B cell (primary cell): ENCODE measurements at regions not wholly inside any gene's neighbourhood (a gene's known extent, or its start where the extent isn't known, plus 50 kb on each side); places are given as distances from the start of the nearest gene placed in this dataset.

Experiments used
- ATAC-seq: fragments of 200-7000 bp; cut with Tn5 transposase; one replicate; pipeline ENCODE4 v1.10.0; 2021; ENCODE audit warnings: low read depth, mild to moderate bottlenecking, moderate number of reproducible peaks, moderate library complexity
- CTCF ChIA-PET: fragments of 350-600 bp; sonication (Branson Sonifier 250); formaldehyde crosslinking; loops from one replicate; lab custom pipeline; 2021; ENCODE audit warnings: antibody characterized with exemption, inconsistent platforms; lab: Charles Lee
- POLR2A ChIA-PET: fragments of 350-600 bp; sonication (Branson Sonifier 250); formaldehyde crosslinking; loops from one replicate; lab custom pipeline; 2021; ENCODE audit warnings: antibody characterized with exemption; lab: Charles Lee
- DNase-seq: peaks from one replicate; pipeline ENCODE4 v3.0.0; 2013
- H2AFZ ChIP-seq: 2 replicates; pipeline ENCODE4 v1.6.1; 2012; ENCODE audit warnings: mild to moderate bottlenecking, low read depth, low read length; ENCODE audit not compliant: insufficient read depth, poor library complexity, severe bottlenecking
- H3K27ac ChIP-seq, 2 donors: 1 replicate in 1 of 2; 2 replicates in 1 of 2; pipeline ENCODE4 v1.5.1; 2012 to 2013; ENCODE audit warnings: low read length in 2 of 2, mild to moderate bottlenecking in 2 of 2, moderate library complexity in 1 of 2
- H3K27me3 ChIP-seq, 4 experiments: fragments of 200-600 bp in 1 of 4; sonication (generic) in 1 of 4; replicated peaks in 1 of 4; 1 replicate in 2 of 4; 2 replicates in 2 of 4; pipeline versions ENCODE4 v1.6.1 to v1.7.0; 2013 to 2016; ENCODE audit warnings: low read length in 3 of 4, mild to moderate bottlenecking in 2 of 4, mixed read lengths in 1 of 4, moderate library complexity in 1 of 4; ENCODE audit not compliant: insufficient read depth in 4 of 4, control insufficient read depth in 3 of 4; ENCODE audit errors: control extremely low read depth in 1 of 4
- H3K36me3 ChIP-seq, 2 experiments: replicated peaks in 1 of 2; 1 replicate in 1 of 2; 2 replicates in 1 of 2; pipeline versions ENCODE4 v1.6.1 to v1.7.1; 2013; ENCODE audit warnings: low read length in 1 of 2; ENCODE audit not compliant: insufficient read depth in 2 of 2, control insufficient read depth in 1 of 2; ENCODE audit errors: control extremely low read depth in 1 of 2, extremely low read depth in 1 of 2
- H3K4me1 ChIP-seq, 2 donors: fragments of 200-600 bp in 1 of 2; sonication (generic) in 1 of 2; 1 replicate in 1 of 2; 2 replicates in 1 of 2; pipeline versions ENCODE4 v1.5.1 to v1.6.1; 2013 to 2017; ENCODE audit warnings: low read length in 2 of 2; ENCODE audit not compliant: control insufficient read depth in 2 of 2, insufficient read depth in 2 of 2
- H3K4me2 ChIP-seq: replicated peaks from 2 replicates; pipeline ENCODE3; 2012; ENCODE audit warnings: mild to moderate bottlenecking, low read depth, low read length; ENCODE audit not compliant: poor library complexity, severe bottlenecking
- H3K4me3 ChIP-seq, 5 experiments: fragments of 200-600 bp in 1 of 5; sonication (generic) in 1 of 5; 1 replicate in 3 of 5; 2 replicates in 2 of 5; pipeline versions ENCODE4 v1.5.1 to v1.7.0; 2011 to 2016; ENCODE audit warnings: low read length in 4 of 5, mild to moderate bottlenecking in 4 of 5, low read depth in 2 of 5, control low read depth in 1 of 5, moderate library complexity in 1 of 5; ENCODE audit not compliant: insufficient read depth in 1 of 5; ENCODE audit errors: control extremely low read depth in 1 of 5, extremely low read depth in 1 of 5
- H3K79me2 ChIP-seq: fragments of 200-600 bp; sonication (generic); one replicate; pipeline ENCODE4 v1.6.0; 2016; ENCODE audit warnings: low read length; ENCODE audit not compliant: control insufficient read depth, insufficient read depth
- H3K9ac ChIP-seq: fragments of 200-600 bp; sonication (generic); 2 replicates; pipeline ENCODE4 v1.6.1; 2017; ENCODE audit warnings: mild to moderate bottlenecking, low read length, moderate library complexity
- H3K9me3 ChIP-seq, 3 donors: one replicate each; pipeline versions ENCODE4 v1.6.1 to v1.7.1; 2013; ENCODE audit warnings: low read length in 2 of 3; ENCODE audit not compliant: control insufficient read depth in 2 of 3, insufficient read depth in 1 of 3; ENCODE audit errors: control extremely low read depth in 1 of 3
- H4K20me1 ChIP-seq: 2 replicates; pipeline ENCODE4 v1.6.0; 2012; ENCODE audit warnings: mild to moderate bottlenecking, low read length; ENCODE audit not compliant: insufficient read depth, control insufficient read depth, poor library complexity, severe bottlenecking
- H3K27ac Mint-ChIP-seq: one replicate; pipeline ENCODE4 v1.8.0; 2021; ENCODE audit warnings: mixed read lengths
- H3K27me3 Mint-ChIP-seq: one replicate; pipeline ENCODE4 v1.8.0; 2021; ENCODE audit warnings: mixed read lengths
- H3K4me1 Mint-ChIP-seq: one replicate; pipeline ENCODE4 v1.8.0; 2021; ENCODE audit warnings: mixed read lengths
- H3K4me3 Mint-ChIP-seq: one replicate; pipeline ENCODE4 v1.8.0; 2021; ENCODE audit warnings: mixed read lengths
- H3K9me3 Mint-ChIP-seq: one replicate; pipeline ENCODE4 v1.8.0; 2022; ENCODE audit warnings: mixed read lengths; ENCODE audit not compliant: insufficient read depth
- EZH2 ChIP-seq: IDR thresholded peaks from 2 replicates; pipeline ENCODE4 v1.6.1; 2012; ENCODE audit warnings: borderline replicate concordance, low read depth, mild to moderate bottlenecking, moderate library complexity, low read length; ENCODE audit not compliant: insufficient read depth, poor library complexity, severe bottlenecking
- WGBS: methylation state at CpG from one replicate; pipeline ENCODE4 v1.1.5; 2013; ENCODE audit warnings: missing lambda C conversion rate; ENCODE audit not compliant: insufficient coverage; 5-methylcytosine and 5-hydroxymethylcytosine counted together
- intact Hi-C: fragments of 100-400 bp; cut with micrococcal nuclease; formaldehyde crosslinking; loops from one replicate; pipeline ENCODE4 v1.10.0; 2022
- TF ChIP-seq, protein P1 (sequence below): fragments of 200-600 bp; IDR thresholded peaks from one replicate; pipeline ENCODE4 v1.8.0; 2022; ENCODE audit warnings: antibody characterized with exemption, mild to moderate bottlenecking

DNA sequence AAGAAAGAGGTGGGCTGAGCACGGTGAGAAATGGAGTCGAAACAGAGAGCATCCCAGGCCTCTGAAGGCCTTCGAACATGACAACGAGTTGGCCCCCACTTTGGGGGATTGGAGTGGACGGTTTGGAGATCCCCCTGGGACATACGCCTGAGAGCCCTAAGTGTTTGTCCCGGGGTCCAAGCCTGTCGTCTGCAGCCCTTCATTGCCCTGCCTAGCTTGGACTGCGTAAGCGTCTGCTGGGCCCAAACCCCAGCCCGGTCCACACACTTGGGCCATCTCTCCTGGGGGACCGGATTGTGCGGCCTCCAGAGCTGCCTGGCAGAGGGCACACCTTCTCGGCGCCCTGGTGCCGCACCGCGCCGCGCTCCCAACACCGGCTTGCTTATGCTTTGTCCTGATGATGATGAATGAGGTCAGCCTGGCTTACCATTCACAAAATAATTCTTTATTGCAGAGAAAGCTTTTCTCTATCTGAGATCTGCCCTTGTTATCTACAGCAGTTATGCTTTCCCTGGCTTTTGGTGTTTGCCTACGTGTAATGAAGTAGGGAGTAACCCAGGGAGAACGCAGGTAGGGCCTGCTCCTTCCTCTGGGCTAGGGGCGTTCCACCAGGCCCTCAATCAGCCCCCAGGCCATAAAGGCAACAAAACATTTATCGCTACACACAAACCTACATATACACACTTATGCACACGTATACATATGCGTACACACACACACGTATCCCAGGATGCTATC lies 85.9 kb upstream of the PPARA start:
- Histone ChIP-seq H3K9me3 (peaks cover 0 to 2% (median 0%) of the 10 kb centered on the region in 3 donors), H3K4me1 (peaks cover 12 to 17% of the 10 kb centered on the region in 2 donors), H3K4me2 (no peak overlapping the region), H3K27me3 (peaks cover 0 to 4% (median 0%) of the 10 kb centered on the region in 4 experiments), H4K20me1 (peaks cover 41% of the 10 kb centered on the region), H3K9ac (no peak overlapping the region), H3K27ac (no peak overlapping the region), H3K36me3 (no peaks in the 10 kb centered on the region), H3K79me2 (peaks cover 85% of the 10 kb centered on the region), H3K4me3 (no peak overlapping the region), H2AFZ (no peak overlapping the region)
- DNase-seq: no peak
- no peaks in the 10 kb centered on the region for H3K9me3 Mint-ChIP-seq
- H3K4me3 Mint-ChIP-seq: no peak overlapping the region
- CTCF ChIA-PET: no interaction called here
- H3K27me3 Mint-ChIP-seq: peaks cover 4% of the 10 kb centered on the region
- POLR2A ChIA-PET: no interaction called here
- H3K27ac Mint-ChIP-seq: no peak overlapping the region
- no peak for TF ChIP-seq EZH2
- no peak for ATAC-seq
- intact Hi-C loops: no loop called here
- WGBS: 96% methylated on average over 20 of the region's 28 CpGs
- H3K4me1 Mint-ChIP-seq: peaks cover 30% of the 10 kb centered on the region

- POLR2A ChIA-PET: no interaction called here
- H3K4me3 ChIP-seq: no peak overlapping the region
- Mint-ChIP-seq H3K27ac (no peak overlapping the region), H3K27me3 (peaks cover 4% of the 10 kb centered on the region), H3K4me1 (peaks cover 32% of the 10 kb centered on the region), H3K4me3 (no peak overlapping the region), H3K9me3 (no peaks in the 10 kb centered on the region)
- CTCF ChIA-PET: interaction anchor here (0.7 kb wide), 1 partner anchor 59 kb away, joined by 3 read pairs; no protein-coding TSS in a partner anchor
- H3K4me1 ChIP-seq: peaks cover 18 to 23% of the 10 kb centered on the region in 2 donors
- peaks cover 86% of the 10 kb centered on the region for H3K79me2 ChIP-seq
- H3K9ac ChIP-seq: no peak overlapping the region
- DNase-seq (no peak), ATAC-seq (no peak)
- intact Hi-C loops: no loop called here
- no peak overlapping the region for H3K27ac ChIP-seq
- peaks cover 0 to 2% (median 0%) of the 10 kb centered on the region in 3 donors for H3K9me3 ChIP-seq
- H3K27me3 ChIP-seq: peaks cover 0 to 4% (median 0%) of the 10 kb centered on the region in 4 experiments
- peaks cover 48% of the 10 kb centered on the region for H4K20me1 ChIP-seq
- H3K36me3 ChIP-seq: no peaks in the 10 kb centered on the region
- H3K4me2 ChIP-seq: no peak overlapping the region
- no peak overlapping the region for H2AFZ ChIP-seq
- WGBS: 89% methylated on average over 7 of the region's 17 CpGs
- TF ChIP-seq EZH2: no peak
- TF ChIP-seq, protein P1, sequence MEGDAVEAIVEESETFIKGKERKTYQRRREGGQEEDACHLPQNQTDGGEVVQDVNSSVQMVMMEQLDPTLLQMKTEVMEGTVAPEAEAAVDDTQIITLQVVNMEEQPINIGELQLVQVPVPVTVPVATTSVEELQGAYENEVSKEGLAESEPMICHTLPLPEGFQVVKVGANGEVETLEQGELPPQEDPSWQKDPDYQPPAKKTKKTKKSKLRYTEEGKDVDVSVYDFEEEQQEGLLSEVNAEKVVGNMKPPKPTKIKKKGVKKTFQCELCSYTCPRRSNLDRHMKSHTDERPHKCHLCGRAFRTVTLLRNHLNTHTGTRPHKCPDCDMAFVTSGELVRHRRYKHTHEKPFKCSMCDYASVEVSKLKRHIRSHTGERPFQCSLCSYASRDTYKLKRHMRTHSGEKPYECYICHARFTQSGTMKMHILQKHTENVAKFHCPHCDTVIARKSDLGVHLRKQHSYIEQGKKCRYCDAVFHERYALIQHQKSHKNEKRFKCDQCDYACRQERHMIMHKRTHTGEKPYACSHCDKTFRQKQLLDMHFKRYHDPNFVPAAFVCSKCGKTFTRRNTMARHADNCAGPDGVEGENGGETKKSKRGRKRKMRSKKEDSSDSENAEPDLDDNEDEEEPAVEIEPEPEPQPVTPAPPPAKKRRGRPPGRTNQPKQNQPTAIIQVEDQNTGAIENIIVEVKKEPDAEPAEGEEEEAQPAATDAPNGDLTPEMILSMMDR: no peak
These were observed 85.2 kb upstream of the PPARA start for GRCh38 chr22:46064966-46065666.
